Keratinocyte (primary cell): ENCODE measurements at regions not wholly inside any gene's neighbourhood (a gene's known extent, or its start where the extent isn't known, plus 50 kb on each side); places are given as distances from the start of the nearest gene placed in this dataset.

Experiments used
- CTCF ChIP-seq, 3 experiments: IDR thresholded peaks in 1 of 3; conservative IDR thresholded peaks in 1 of 3; optimal IDR thresholded peaks in 1 of 3; 2 replicates in 2 of 3; 3 replicates in 1 of 3; pipeline versions ENCODE3 to v1.5.1; 2011; ENCODE audit warnings: low read length in 3 of 3, mild to moderate bottlenecking in 3 of 3, moderate library complexity in 2 of 3, control low read depth in 1 of 3, inconsistent platforms in 1 of 3; ENCODE audit not compliant: insufficient read depth in 2 of 3; ENCODE audit errors: extremely low read depth in 1 of 3
- EZH2 ChIP-seq: IDR thresholded peaks from one replicate; pipeline ENCODE4 v1.6.1; 2012; ENCODE audit warnings: inconsistent platforms, mild to moderate bottlenecking, low read length, moderate library complexity

- TF ChIP-seq CTCF (optimal IDR thresholded peaks at IDR 0.05 in 1 of 3, IDR thresholded peaks at IDR 0.05 in 1 of 3, conservative IDR thresholded peaks at IDR 0.05 in 1 of 3; ENCODE audit: extremely low read depth in 1 of 3, insufficient read depth in 2 of 3, low read length in 3 of 3) (no peak), EZH2 (no peak)
Observed at GRCh38 chr7:65304175-65304574, 69.5 kb upstream of the ZNF92 start.
